GM12874 (cell line): ENCODE measurements at regions not wholly inside any gene's neighbourhood (a gene's known extent, or its start where the extent isn't known, plus 50 kb on each side); places are given as distances from the start of the nearest gene placed in this dataset.
A peak's percentile ranks its signal among the peaks of the same experiment; 100 is the strongest.

Experiments
- TF ChIP-seq, protein P1 (sequence below): IDR thresholded peaks from 2 replicates; pipeline ENCODE4 v1.5.1; 2011; ENCODE audit warnings: low read depth, mild to moderate bottlenecking, control low read depth, low read length, moderate library complexity; ENCODE audit not compliant: insufficient read depth

DNA sequence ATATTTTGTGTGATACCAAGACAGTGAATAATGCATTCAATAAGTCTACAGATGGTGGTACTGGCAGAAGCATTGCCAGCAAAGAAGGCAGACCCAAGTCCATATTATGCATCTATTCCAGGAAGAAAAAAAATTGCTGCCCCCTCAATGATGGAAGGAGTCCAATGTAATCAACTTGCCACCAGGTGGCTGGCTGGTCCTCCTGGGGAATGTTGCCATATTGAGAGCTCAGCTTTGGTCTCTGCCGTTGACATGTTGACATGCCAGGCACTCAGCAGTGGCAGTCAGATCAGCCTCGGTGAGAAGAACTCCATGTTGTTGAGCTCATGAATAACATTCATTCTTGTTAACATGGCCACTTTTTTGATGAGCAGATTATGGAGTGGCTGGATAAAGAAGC lies 298.5 kb downstream of the IGSF11 start:
- TF ChIP-seq, protein P1, sequence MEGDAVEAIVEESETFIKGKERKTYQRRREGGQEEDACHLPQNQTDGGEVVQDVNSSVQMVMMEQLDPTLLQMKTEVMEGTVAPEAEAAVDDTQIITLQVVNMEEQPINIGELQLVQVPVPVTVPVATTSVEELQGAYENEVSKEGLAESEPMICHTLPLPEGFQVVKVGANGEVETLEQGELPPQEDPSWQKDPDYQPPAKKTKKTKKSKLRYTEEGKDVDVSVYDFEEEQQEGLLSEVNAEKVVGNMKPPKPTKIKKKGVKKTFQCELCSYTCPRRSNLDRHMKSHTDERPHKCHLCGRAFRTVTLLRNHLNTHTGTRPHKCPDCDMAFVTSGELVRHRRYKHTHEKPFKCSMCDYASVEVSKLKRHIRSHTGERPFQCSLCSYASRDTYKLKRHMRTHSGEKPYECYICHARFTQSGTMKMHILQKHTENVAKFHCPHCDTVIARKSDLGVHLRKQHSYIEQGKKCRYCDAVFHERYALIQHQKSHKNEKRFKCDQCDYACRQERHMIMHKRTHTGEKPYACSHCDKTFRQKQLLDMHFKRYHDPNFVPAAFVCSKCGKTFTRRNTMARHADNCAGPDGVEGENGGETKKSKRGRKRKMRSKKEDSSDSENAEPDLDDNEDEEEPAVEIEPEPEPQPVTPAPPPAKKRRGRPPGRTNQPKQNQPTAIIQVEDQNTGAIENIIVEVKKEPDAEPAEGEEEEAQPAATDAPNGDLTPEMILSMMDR = no peak

DNA sequence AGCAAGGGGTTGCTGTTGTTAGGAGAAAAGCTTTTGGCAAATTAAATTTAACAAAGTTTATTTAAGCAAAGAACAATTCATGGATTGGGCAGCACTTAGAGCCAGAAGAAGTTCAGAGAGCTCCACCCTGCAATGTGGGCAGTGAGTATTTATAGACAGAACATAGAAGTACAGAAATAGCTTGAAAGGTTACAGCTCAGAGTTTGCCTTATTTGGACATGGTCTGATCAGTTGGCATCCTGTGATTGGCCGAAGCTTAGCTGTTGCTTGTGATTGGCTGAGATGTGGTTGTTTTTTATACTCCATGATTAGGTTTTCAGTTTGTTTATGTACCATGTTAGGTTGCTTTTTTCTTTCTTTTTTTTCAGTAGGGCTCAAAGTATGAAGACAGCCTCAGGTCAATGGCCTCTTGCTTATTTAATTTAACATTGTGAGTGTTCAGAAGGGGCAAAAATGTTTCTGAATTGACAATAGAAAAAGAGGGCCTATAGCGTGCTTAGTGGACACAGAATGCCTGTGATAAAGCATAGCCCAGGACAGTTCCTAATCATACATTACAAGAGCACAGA lies 293.8 kb downstream of the IGSF11 start:
- TF ChIP-seq, protein P1 = no peak

DNA sequence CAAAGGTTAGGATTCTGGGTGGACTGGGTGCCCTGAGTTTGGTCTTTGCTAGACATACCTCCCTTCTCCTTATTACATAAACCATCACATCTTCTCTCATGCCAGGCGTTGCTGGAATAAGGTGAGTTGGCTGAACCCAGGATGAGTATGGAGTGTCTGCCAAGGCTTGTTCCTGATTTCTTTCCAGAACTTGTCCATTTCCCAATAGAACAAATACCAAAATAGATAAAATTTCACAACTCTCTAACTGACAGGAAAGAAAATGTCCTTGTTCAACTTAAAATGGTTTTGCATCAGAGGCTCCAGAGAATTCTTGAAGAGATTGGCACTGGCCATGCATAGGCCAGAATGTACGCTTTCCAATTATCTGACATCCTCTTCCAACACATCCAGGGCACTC lies 291.9 kb downstream of the IGSF11 start:
- TF ChIP-seq, protein P1 = no peak

DNA sequence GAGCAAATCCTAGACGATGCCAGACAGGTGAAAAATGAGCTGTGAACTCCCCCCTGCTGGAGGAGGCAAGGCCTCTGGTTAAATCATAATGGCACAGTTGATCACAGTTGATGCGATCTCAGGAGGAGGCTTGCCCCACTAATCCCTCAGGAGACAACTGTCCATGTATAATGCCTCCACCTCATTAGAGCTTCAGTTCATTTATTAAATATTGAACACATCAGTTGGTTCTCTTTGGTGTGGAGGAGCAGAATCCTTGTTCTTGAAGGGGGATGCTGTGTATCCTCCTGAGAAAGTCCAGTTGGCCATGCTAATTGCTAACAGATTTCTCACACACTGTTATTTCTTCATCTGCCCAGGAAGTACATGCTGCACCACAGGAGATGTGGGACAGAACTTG lies 290.5 kb downstream of the IGSF11 start:
- TF ChIP-seq, protein P1 = no peak

DNA sequence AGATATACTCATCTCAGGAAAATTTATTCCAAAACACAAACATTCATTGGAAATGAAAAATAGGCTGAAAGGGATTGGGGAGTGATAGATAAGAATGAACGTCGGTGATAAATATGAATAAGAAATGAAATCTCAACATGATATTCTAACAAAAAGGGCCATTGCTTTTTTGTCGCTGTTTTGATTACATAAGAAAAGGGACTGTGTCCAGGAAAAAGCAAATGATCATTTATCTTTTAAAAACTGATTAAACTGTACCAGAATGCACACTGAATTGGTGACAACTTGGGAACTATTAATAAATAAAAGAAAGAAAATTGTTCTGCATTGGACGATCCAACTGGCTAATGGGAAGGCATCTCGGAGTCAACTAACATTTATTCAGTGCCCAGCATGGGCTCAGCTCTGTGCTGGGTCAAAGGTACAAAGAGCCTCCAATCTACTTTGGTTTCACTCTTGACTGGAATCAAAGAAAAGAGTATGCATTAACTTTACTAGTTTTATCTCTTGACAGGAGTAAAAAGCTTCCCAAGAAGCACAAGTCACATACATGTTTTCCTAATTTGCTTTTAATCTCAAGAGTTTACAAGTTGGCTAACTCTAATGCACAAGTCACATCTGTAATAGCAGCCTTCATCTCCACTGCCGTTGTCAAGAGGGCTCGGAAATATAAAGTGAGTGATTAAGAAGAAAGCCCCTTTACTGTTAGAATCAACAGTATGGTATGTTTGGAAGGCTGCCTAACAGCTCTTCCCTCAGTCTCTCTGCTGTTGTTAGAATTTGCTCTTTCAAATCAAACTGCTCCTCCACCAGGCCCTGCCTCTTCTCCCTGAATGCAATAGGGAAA lies 280.0 kb downstream of the IGSF11 start:
- TF ChIP-seq, protein P1 = no peak

DNA sequence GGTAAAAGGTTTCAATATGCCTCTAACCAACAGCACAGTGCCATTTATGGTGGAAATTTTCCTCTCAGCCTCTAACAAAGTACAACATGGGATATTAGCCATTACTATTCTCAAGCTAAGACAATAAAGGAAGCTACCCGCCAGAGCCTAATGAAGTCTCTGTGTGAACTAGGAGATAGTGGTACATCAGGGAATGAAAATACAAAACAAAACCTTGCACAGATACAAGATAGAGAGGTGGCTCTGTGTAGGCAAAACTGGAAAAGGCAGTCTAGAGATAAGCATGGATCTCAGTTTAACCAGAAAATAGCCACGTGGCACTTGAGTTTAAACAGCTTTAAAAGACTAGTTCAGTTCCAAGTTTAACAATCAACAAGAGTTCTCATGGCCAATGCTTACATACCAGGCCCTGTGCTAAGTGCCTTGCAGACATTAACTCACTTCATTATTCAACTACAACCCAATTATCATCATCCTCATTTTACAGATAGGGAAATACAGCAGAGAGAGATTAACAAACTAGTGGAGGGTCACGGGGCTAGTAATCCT lies 279.3 kb downstream of the IGSF11 start:
- TF ChIP-seq, protein P1 = no peak

DNA sequence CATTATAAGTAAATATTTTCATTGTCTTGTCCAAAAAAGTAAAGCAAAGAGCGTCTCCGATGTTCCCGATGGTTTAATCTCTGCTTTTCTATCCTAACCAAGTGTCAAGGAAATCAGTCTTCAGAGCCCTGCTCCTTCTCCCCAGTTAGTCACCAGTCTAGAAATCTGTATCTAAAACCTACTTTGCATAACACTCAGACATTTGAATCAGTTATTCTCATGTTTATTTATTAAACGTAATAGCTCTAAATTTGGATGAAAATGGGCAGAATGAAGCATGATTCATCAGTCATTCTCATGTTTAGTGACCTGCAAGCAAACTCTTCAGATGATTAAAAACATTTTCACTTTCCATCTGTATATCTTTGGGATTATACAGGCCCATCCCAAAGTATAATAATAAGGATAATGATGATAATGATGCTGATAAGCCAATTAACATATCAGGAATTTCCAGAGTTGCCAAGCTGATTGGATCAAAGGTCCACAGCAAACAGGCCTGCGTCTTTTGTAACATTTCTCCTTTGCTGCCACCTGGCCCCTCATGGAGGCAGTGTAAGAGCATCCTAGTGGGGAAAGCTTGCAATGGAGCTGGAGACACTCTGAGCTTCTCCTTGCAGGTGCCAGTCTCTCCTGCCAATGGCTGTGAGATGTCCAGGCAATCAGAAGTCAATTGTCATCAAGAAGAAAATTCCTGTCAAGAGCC lies 273.9 kb downstream of the IGSF11 start:
- TF ChIP-seq, protein P1 = 0 out of 2 replicates have a peak, but pooled peaks have one; percentile 32
